ENCODE measurements at regions not wholly inside any gene's neighbourhood (a gene's known extent, or its start where the extent isn't known, plus 50 kb on each side); places are given as distances from the start of the nearest gene placed in this dataset.

- ATAC-seq (replicated peaks in 1 of 2) (no peak), DNase-seq (no peak)
- Mint-ChIP-seq H3K36me3 (ENCODE audit: insufficient read depth in 2 of 2) (peaks cover 0 to 1% of the 10 kb centered on the region in 2 donors), H3K27ac (no peak overlapping the region), H3K27me3 (ENCODE audit: low read depth) (no peaks in the 10 kb centered on the region), H3K9me3 (peaks cover 6% of the 10 kb centered on the region in 2 donors), H3K4me1 (ENCODE audit: low read depth) (no peaks in the 10 kb centered on the region), H3K4me3 (no peak overlapping the region)
Observed at GRCh38 chr4:25474690-25475089, 97.6 kb downstream of the ANAPC4 start.

GRCh38 chr4:25477221-25477620, 100.2 kb downstream of the ANAPC4 start:
- no peak overlapping the region for H3K27ac Mint-ChIP-seq
- no peaks in the 10 kb centered on the region for H3K27me3 Mint-ChIP-seq (ENCODE audit: low read depth)
- ATAC-seq (replicated peaks in 1 of 2), result no peak

GRCh38 chr4:25481648-25482047, 104.6 kb downstream of the ANAPC4 start:
- no peak for ATAC-seq (replicated peaks in 1 of 2)
- DNase-seq, result no peak
- H3K36me3 Mint-ChIP-seq (ENCODE audit: insufficient read depth in 2 of 2), result no peaks in the 10 kb centered on the region
- H3K9me3 Mint-ChIP-seq, result peaks cover 0 to 3% of the 10 kb centered on the region in 2 donors
- H3K27ac Mint-ChIP-seq, result no peak overlapping the region
- H3K4me3 Mint-ChIP-seq, result no peak overlapping the region
- no peaks in the 10 kb centered on the region for H3K4me1 Mint-ChIP-seq (ENCODE audit: low read depth)
- H3K27me3 Mint-ChIP-seq (ENCODE audit: low read depth), result no peaks in the 10 kb centered on the region

More at GRCh38 chr4:25477221-25477620, 100.2 kb downstream of the ANAPC4 start:
- Mint-ChIP-seq H3K36me3 (ENCODE audit: insufficient read depth in 2 of 2) (no peaks in the 10 kb centered on the region), H3K4me3 (no peak overlapping the region), H3K4me1 (ENCODE audit: low read depth) (no peaks in the 10 kb centered on the region), H3K9me3 (peaks cover 0 to 3% of the 10 kb centered on the region in 2 donors)
- DNase-seq, result no peak

DNA sequence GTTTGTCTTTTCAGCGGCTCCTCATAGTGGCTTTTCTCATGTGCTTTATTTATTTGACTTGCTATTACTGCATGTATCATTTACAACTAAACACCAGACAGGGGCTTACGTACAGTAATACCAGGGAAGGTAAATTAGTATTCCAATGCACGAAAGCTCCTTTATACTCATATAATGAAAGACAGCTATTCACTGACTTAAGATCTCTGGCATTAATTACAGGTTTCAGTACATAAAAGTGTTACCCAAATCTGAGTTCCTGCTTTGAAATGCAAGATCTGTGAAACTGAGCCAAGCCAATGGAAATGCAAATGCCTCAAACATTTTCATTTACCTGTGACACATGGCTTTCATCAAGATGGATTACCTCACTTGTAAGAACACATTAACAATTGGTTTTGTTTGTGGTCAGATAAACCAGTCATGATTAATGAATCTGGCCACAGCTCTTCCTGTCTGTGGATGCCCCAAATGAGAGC, 107.2 kb downstream of the ANAPC4 start:
- Mint-ChIP-seq H3K27ac (no peak overlapping the region), H3K27me3 (ENCODE audit: low read depth) (no peaks in the 10 kb centered on the region), H3K36me3 (ENCODE audit: insufficient read depth in 2 of 2) (peaks cover 0 to 3% of the 10 kb centered on the region in 2 donors), H3K4me3 (no peak overlapping the region), H3K4me1 (ENCODE audit: low read depth) (no peaks in the 10 kb centered on the region), H3K9me3 (peaks cover 2 to 9% of the 10 kb centered on the region in 2 donors)
- DNase-seq (no peak), ATAC-seq (replicated peaks in 1 of 2) (peak in 1 of 2 donors; percentile 82)

DNA sequence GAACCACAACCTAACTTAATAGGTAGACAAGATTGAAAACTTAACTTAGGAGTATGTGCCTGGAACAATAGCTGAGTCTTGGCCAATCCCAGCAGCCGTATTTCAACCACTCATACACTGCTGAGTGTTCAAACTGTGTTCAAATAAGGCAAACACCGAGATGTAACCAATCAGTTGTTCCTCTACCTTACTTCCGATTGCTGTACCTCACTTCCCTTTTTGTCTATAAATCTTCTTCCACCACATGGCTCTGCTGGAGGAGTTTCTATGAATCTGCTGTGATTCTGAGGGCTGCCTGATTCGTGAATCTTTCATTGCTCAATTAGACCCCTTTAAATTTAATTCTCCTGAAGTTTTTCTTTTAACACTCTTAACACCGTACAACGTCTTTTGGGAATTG, 108.0 kb downstream of the ANAPC4 start:
- Mint-ChIP-seq H3K27ac (no peak overlapping the region), H3K4me3 (no peak overlapping the region), H3K27me3 (ENCODE audit: low read depth) (no peaks in the 10 kb centered on the region), H3K36me3 (ENCODE audit: insufficient read depth in 2 of 2) (peaks cover 0 to 3% of the 10 kb centered on the region in 2 donors), H3K9me3 (peaks cover 2 to 9% of the 10 kb centered on the region in 2 donors), H3K4me1 (ENCODE audit: low read depth) (no peaks in the 10 kb centered on the region)
- ATAC-seq (replicated peaks in 1 of 2) (no peak), DNase-seq (no peak)

DNA sequence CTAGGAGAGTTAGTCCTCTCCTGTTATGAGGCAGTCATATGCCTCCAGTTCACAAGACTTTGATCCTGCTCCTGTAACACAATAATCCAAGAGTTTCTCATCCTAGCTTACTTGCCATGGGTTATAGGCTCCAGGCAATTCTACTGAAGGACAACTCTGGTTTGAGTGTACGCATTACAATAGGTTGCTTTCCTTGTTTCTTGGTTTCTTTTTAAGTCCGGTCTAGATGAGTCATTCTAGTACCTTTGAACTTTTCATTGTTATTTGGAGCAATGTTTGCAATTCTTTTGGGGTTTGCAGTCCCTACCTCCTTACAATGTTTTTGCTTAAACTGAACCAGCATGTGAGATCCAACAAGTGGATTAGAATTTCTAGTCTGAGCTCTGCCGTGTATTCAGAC, 109.1 kb downstream of the ANAPC4 start:
- H3K4me1 Mint-ChIP-seq (ENCODE audit: low read depth), result no peaks in the 10 kb centered on the region
- peaks cover 0 to 3% of the 10 kb centered on the region in 2 donors for H3K36me3 Mint-ChIP-seq (ENCODE audit: insufficient read depth in 2 of 2)
- no peak for ATAC-seq (replicated peaks in 1 of 2)
- no peaks in the 10 kb centered on the region for H3K27me3 Mint-ChIP-seq (ENCODE audit: low read depth)
- no peak for DNase-seq
- H3K9me3 Mint-ChIP-seq, result peaks cover 2 to 9% of the 10 kb centered on the region in 2 donors
- no peak overlapping the region for H3K27ac Mint-ChIP-seq
- H3K4me3 Mint-ChIP-seq, result no peak overlapping the region

GRCh38 chr4:25487155-25487554, 110.1 kb downstream of the ANAPC4 start:
- DNase-seq, result no peak
- Mint-ChIP-seq H3K27ac (no peak overlapping the region), H3K4me1 (ENCODE audit: low read depth) (no peaks in the 10 kb centered on the region), H3K4me3 (no peak overlapping the region), H3K27me3 (ENCODE audit: low read depth) (no peaks in the 10 kb centered on the region), H3K36me3 (ENCODE audit: insufficient read depth in 2 of 2) (peaks cover 0 to 3% of the 10 kb centered on the region in 2 donors), H3K9me3 (peaks cover 2 to 9% of the 10 kb centered on the region in 2 donors)
- peak in 1 of 2 donors; percentile 32 for ATAC-seq (replicated peaks in 1 of 2)

DNA sequence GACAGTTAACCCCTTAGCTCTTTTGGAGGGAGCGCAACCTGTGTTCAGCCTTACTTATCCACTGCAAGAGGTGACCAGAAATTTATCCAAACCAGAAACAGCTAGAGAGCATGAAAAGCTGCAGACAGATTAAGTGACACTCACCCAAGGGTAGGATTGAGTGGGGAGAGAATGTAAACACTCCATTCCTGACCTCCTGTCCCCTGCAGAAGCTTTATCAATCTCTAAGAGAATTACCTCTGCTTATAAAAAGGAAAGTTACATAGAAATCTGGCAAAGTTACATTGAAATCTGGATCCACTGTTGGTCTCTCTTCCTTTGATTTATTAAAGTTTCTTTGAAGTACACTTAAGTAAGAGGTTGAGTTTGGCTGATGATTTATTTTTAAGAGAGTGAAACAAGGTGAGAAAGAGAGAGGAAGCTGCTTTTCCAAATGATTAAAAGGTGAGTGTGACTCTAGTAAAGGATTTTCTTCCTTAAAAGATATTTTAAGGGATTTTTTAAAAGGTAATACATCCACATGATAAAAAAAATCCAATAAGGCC, 112.3 kb downstream of the ANAPC4 start:
- Mint-ChIP-seq H3K4me1 (ENCODE audit: low read depth) (no peaks in the 10 kb centered on the region), H3K36me3 (ENCODE audit: insufficient read depth in 2 of 2) (peaks cover 0 to 4% of the 10 kb centered on the region in 2 donors), H3K4me3 (no peak overlapping the region), H3K27me3 (ENCODE audit: low read depth) (no peaks in the 10 kb centered on the region), H3K9me3 (peaks cover 2 to 9% of the 10 kb centered on the region in 2 donors), H3K27ac (no peak overlapping the region)
- ATAC-seq (replicated peaks in 1 of 2) (no peak), DNase-seq (no peak)

DNA sequence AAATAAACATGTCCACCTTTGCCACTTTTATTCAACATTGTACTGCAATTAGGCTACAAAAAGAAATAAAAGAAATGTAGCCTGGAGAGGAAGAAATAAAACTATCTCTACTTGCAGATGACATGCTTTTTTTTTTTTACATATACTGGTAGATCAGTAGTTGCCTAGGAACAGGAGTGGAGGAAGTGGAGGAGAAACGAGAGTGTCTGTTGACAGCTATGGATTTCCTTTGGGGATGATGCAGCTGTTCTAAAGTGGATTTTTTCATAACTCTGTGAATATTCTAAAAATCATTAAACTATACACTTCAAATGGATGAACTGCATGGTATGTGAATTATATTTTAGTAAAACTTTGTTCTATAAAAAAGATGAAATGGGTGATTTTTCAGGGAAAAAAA, 116.4 kb downstream of the ANAPC4 start:
- Mint-ChIP-seq H3K36me3 (ENCODE audit: insufficient read depth in 2 of 2) (peaks cover 0 to 2% of the 10 kb centered on the region in 2 donors), H3K4me3 (no peak overlapping the region), H3K4me1 (ENCODE audit: low read depth) (no peaks in the 10 kb centered on the region), H3K27ac (no peak overlapping the region), H3K27me3 (ENCODE audit: low read depth) (no peaks in the 10 kb centered on the region), H3K9me3 (peaks cover 0 to 3% of the 10 kb centered on the region in 2 donors)
- no peak for DNase-seq
- no peak for ATAC-seq (replicated peaks in 1 of 2)

DNA sequence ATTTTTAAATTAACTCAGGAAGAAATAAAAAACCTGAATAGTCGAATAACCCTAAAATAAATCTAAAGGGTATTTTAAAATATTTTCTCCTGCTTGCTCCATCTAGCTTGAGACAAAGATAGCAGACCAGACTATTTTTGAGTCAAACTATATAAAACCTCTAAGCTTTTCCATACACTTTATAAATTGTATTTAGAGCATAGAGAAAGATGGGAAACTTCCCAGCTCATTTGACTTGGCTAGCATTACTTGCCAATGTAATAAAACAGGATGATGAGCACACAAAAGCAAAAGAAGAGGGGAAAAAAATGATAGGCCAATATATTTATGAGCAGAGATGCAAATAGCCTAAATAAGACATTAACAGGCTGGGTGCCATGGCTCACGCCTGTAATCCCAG, 117.1 kb downstream of the ANAPC4 start:
- Mint-ChIP-seq H3K27me3 (ENCODE audit: low read depth) (no peaks in the 10 kb centered on the region), H3K4me1 (ENCODE audit: low read depth) (no peaks in the 10 kb centered on the region), H3K27ac (no peak overlapping the region), H3K4me3 (no peak overlapping the region), H3K36me3 (ENCODE audit: insufficient read depth in 2 of 2) (peaks cover 0 to 2% of the 10 kb centered on the region in 2 donors), H3K9me3 (peaks cover 0 to 3% of the 10 kb centered on the region in 2 donors)
- ATAC-seq (replicated peaks in 1 of 2), result no peak
- DNase-seq, result no peak

GRCh38 chr4:25500626-25501316, 123.7 kb downstream of the ANAPC4 start:
- Mint-ChIP-seq H3K9me3 (peaks cover 1 to 3% of the 10 kb centered on the region in 2 donors), H3K4me1 (ENCODE audit: low read depth) (no peaks in the 10 kb centered on the region), H3K4me3 (no peak overlapping the region), H3K36me3 (ENCODE audit: insufficient read depth in 2 of 2) (no peaks in the 10 kb centered on the region), H3K27me3 (ENCODE audit: low read depth) (no peaks in the 10 kb centered on the region), H3K27ac (no peak overlapping the region)
- DNase-seq, result no peak
- no peak for ATAC-seq (replicated peaks in 1 of 2)

DNA sequence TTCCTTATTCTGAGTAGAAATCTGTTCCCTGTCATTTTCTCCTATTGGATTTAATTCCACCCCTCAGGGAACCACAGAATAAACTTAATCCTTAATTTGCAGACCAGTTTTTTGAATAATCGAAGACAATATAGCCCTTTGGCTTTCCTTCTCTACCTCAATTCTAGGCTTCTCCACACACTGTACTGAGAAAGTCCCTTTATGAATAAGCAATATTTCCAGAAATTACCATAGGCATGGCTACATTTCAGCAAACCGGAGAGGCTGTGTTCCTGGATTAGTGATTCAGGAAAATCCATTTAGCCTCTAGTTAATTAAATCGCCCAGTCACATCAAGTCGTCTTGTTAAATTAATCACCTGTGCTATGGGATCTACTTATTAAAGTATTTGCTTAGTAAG, 125.1 kb downstream of the ANAPC4 start:
- Mint-ChIP-seq H3K4me3 (no peak overlapping the region), H3K36me3 (ENCODE audit: insufficient read depth in 2 of 2) (no peaks in the 10 kb centered on the region), H3K4me1 (ENCODE audit: low read depth) (no peaks in the 10 kb centered on the region), H3K9me3 (peaks cover 0 to 1% of the 10 kb centered on the region in 2 donors), H3K27me3 (ENCODE audit: low read depth) (no peaks in the 10 kb centered on the region), H3K27ac (no peak overlapping the region)
- ATAC-seq (replicated peaks in 1 of 2) (no peak), DNase-seq (no peak)

DNA sequence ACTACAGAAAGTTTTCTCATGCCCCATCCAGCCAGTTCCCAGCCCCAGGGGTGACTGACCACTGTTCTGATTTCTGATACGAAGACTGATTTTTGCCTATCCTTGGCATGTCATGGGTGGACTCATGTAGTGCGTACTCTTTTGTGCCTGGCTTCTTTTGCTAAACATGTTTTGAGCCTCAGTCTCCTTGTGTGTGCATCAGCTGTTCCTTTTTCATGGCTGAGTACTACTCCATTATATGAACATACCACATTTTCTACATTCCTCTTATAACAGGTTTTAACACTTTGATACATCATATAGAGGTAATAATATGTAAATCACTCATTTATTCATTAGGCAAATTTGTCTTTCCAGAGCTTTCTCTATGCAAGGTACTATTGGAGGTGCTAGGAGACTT, 126.7 kb downstream of the ANAPC4 start:
- no peak overlapping the region for H3K4me3 Mint-ChIP-seq
- peaks cover 0 to 1% of the 10 kb centered on the region in 2 donors for H3K9me3 Mint-ChIP-seq
- H3K36me3 Mint-ChIP-seq (ENCODE audit: insufficient read depth in 2 of 2), result no peaks in the 10 kb centered on the region
- H3K4me1 Mint-ChIP-seq (ENCODE audit: low read depth), result no peaks in the 10 kb centered on the region
- DNase-seq (no peak), ATAC-seq (replicated peaks in 1 of 2) (no peak)
- H3K27me3 Mint-ChIP-seq (ENCODE audit: low read depth), result no peaks in the 10 kb centered on the region
- H3K27ac Mint-ChIP-seq, result no peak overlapping the region
